LNCAP (cell line): ENCODE measurements at regions not wholly inside any gene's neighbourhood (a gene's known extent, or its start where the extent isn't known, plus 50 kb on each side); places are given as distances from the start of the nearest gene placed in this dataset.

Experiments used
- TF ChIP-seq, protein P1 (sequence below): fragments of 450-650 bp; IDR thresholded peaks from 2 replicates; pipeline ENCODE4 v1.5.1; 2017; ENCODE audit warnings: mild to moderate bottlenecking

DNA sequence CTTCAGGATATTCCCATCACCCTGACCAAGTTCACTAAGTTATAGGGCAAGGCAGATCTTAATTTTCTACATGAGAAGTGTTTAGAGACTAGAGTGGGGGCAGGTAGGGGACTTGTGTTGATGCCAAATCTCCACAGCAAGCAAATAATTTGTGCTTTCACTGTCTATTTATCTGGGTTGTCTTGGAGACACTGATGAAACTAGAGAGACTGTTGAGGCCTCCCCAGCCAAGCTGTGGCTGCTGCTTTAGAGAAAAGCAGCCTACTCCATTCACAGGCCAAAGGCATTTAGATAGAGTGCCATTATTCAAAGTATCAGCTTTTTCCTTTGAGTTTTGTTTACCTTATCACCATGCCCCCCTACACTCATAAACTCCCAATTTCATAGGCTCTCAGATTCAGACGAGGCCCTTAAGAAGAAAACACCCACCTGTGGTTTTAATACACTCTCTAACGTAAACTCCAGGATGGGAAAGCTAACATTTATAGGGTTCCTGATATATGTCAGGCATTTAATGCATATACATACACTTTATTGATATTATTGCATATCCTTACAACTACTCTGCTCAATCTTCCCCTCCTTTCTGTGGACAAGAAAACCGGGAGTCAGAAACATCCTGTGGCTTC lies 130.4 kb upstream of the FOXB1 start:
- TF ChIP-seq, protein P1, sequence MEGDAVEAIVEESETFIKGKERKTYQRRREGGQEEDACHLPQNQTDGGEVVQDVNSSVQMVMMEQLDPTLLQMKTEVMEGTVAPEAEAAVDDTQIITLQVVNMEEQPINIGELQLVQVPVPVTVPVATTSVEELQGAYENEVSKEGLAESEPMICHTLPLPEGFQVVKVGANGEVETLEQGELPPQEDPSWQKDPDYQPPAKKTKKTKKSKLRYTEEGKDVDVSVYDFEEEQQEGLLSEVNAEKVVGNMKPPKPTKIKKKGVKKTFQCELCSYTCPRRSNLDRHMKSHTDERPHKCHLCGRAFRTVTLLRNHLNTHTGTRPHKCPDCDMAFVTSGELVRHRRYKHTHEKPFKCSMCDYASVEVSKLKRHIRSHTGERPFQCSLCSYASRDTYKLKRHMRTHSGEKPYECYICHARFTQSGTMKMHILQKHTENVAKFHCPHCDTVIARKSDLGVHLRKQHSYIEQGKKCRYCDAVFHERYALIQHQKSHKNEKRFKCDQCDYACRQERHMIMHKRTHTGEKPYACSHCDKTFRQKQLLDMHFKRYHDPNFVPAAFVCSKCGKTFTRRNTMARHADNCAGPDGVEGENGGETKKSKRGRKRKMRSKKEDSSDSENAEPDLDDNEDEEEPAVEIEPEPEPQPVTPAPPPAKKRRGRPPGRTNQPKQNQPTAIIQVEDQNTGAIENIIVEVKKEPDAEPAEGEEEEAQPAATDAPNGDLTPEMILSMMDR = no peak

DNA sequence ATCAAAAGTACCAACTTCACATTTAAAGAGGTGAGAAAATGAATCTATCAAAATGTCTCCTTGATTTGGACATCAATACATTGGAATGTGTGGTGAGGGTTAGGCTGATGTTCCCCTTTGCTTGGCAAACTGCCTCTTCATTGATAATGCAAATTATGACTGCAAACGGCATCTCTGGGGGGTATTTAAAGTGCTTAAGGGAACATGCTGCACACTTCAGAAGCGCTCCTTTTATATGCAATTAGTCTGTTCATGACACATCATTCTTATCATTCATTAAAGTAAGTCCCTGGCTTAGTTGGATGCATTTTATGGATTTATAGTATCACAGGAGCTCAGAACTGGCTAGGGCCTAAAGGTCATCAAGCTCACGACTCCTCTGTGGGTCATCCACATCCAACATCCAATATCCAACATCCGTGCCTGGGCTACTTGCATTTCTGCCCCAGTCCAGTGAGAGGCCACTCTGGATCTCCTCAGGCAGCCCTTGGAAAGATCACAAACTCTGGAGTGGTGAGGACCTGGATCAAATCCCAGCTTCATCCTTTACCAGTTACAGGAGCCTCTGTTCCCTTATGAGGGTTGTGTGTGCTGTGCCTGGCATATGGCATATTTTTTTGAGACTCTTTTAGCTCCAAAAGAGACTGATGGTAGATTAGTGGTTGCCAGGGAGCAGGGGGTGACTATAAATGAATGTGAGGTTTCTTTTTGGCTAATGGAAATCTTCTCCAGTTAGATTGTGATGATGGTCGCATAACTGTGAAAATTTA lies 136.8 kb upstream of the FOXB1 start:
- TF ChIP-seq, protein P1 = no peak

DNA sequence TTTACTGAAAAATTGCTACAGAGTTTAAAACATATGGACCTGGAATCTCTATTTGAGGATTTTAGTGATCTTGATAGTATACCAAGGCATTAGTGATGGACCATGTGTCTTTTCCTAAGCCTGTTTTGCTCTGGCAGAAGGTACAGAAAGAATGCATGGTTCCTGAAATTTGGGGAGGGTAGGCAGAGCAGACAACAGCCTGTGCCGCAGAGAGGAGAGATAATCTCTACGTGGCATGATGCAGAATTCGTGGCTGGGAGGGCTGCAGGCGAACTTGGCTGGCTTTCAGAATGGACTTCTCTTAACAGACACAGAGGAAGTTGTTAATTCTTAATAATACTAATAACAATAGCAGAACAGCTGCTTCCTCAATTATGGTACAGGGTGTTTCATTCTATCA lies 137.5 kb upstream of the FOXB1 start:
- TF ChIP-seq, protein P1 = no peak

DNA sequence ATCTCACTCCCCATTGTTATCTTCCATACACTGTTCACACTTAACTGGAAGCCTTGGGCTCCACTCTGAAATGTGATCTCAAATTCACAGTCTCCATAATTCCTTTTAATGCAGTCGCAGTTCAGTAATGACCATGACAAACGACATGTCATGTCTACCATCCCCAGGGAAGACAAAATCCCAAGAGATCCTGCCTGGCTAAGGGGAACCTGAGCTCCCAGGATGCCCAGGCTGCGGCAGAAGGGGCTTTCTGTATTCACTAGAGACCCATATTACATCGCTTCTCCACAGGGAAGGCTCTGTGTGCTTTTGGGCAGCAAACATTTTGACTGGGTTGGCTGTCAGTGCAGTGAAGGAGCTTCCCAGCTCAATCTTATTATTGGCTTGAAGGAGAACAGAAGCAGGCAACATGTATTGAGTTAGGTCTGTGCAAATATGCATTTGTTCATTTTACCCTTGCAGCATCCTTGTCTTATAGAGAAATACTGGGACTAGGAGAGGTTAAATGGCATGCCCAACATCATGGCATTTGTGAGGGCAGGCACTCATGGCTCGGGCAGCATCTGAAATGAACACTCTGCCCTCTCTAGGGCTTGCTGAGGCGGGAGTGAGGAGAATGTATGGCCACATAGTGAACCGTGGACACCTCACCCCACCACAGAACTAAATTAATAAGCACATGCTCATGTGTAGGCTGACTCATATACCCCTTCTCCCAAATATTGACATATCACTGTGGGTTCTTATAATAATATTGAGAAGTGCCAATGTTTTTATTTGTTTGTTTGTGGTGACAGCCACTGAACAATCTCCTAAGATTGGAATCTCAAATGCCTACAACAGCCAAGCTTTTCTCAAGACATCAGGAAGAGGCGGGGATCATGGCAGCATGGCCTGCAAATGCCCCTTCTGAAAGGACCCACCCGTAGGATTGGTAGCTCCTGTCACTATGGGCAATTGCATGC lies 141.6 kb upstream of the FOXB1 start:
- TF ChIP-seq, protein P1 = no peak

DNA sequence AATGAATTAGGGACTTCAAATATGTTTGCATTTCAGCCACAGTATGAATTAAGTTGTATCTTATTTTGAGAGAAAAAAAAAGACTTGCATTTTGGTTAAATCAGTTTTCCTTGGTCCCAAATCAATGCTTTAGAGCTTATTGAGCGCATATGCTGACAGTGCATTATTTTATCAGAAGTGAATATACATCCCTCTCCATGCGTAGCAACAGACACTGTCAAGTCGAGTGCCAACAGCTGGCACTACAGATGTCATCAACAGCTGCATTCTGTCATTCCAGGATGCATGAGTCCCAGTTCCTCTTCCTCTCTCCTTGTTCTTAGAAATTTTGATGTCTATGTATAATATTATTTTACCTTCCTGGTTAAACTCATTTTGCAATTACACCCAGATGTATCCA lies 156.1 kb upstream of the FOXB1 start:
- TF ChIP-seq, protein P1 = no peak

DNA sequence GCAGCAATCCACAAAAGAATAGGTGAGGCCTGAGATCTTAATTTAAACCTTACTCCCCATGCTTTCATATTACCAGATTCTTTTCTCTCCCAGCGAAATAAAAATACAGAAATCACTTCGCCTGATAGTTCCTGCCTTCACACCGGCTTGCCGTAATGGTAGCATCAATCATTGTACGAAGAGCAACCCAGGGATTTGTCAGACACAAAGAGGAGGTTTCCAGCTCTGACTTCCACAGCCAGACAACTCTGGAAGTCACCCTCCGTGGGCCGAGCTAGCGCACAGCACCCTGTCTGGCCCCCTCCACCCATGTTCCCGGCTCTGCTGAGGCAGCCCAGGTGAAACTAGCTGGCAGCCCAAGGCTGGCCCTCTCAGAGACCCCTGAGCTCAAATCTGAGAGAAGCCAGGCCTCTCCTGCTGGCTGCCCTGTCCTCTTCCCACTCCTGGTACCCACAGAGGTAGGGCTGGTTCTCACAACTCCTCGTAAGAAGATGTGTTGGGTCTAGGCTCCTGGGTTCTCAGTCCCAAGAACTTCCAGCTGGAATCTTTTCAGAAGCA lies 156.9 kb upstream of the BNIP2 start:
- TF ChIP-seq, protein P1 = no peak

DNA sequence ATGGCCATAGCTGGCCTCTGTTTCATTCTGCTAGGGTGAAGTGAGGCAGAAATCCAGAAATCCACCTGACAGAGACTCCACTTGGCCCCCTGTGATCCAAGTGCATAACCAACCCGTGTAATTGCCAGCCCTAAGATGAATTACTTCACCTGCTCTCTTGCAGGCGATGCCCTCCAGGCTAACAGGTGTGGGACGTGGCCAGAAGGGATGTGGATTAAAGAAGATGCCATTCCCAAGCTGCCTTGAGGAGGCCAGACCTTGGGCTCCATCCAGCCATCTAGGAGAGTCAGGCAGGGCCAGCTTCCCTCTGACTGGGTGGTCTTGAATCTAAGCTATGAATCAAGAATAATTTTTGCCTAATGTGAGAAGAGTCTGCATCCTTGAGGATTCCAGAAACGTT lies 154.5 kb upstream of the BNIP2 start:
- TF ChIP-seq, protein P1 = no peak
